ENCODE measurements at regions not wholly inside any gene's neighbourhood (a gene's known extent, or its start where the extent isn't known, plus 50 kb on each side); places are given as distances from the start of the nearest gene placed in this dataset.
A peak's percentile ranks its signal among the peaks of the same experiment; 100 is the strongest.

DNA sequence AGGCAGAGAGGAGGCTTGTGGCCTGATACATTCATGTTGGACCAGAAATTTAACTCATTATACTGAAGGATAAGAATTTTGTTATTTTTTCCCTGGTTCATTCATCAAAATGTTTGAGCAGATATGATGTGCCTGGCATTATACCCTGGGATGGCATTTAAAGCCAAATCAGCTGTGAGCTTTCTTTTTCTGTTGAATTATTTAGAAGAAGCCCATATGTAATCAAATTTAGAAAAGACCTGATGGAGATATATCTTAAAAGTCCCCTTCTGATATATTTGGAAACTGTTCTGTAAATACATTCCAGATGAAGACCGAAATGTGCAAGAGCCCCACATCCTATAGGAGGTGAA, 743.1 kb upstream of the HS6ST1 start:
- H3K36me3 ChIP-seq (ENCODE audit: insufficient read depth, low read length) = no peaks in the 10 kb centered on the region
- H3K27ac ChIP-seq (ENCODE audit: low read depth, low read length) = no peak overlapping the region

DNA sequence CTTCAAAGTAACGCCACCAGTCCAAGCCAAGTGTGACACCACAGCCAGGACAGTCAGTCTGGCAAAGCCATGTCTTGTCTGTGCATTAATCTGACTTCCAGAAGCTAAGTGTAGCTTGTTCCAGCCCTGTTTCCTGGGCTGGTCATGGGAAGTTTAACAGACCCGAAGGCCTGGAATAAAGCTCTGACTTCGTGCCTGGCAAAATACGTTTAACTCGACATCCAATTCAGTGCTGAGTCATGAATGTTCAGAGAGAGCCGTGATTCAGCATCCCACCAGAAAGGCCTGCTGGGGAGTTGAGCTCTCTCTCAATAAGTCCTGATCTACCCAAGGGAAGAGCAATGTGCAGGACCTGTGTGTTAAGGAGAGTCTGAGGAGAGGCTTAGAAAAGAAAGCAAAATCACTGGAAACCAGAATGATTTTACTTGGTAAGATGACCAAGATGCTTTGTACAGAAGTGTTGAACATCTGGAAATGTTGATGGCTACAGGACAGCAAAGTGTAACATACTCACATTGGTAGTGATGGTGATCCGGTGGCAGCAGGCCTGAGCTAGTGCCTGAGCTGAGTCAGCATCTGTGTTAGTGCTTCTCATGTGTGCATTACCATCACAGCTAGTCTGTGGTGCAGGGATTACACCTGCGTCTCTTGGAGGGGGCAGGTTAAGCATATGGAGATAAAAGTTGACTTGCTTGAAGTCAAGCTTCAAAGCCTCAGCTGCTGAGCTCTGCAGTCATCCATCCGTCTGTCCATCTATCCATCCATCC, 743.7 kb upstream of the HS6ST1 start:
- Histone ChIP-seq H3K79me2 (ENCODE audit: insufficient read depth, low read length) (no peaks in the 10 kb centered on the region), H3K36me3 (ENCODE audit: insufficient read depth, low read length) (no peaks in the 10 kb centered on the region), H4K20me1 (ENCODE audit: insufficient read depth, low read length) (no peaks in the 10 kb centered on the region), H3K4me2 (ENCODE audit: insufficient read depth, low read length) (no peak overlapping the region), H3K4me1 (ENCODE audit: insufficient read depth, low read length) (no peaks in the 10 kb centered on the region), H3K27ac (ENCODE audit: low read depth, low read length) (no peak overlapping the region), H2AFZ (ENCODE audit: low read length) (no peak overlapping the region), H3K4me3 (ENCODE audit: insufficient read depth, low read length) (no peak overlapping the region), H3K27me3 (ENCODE audit: insufficient read depth, low read length) (no peaks in the 10 kb centered on the region), H3K9me3 (ENCODE audit: low read depth, low read length) (peaks cover 3% of the 10 kb centered on the region)
- TF ChIP-seq, protein P1, sequence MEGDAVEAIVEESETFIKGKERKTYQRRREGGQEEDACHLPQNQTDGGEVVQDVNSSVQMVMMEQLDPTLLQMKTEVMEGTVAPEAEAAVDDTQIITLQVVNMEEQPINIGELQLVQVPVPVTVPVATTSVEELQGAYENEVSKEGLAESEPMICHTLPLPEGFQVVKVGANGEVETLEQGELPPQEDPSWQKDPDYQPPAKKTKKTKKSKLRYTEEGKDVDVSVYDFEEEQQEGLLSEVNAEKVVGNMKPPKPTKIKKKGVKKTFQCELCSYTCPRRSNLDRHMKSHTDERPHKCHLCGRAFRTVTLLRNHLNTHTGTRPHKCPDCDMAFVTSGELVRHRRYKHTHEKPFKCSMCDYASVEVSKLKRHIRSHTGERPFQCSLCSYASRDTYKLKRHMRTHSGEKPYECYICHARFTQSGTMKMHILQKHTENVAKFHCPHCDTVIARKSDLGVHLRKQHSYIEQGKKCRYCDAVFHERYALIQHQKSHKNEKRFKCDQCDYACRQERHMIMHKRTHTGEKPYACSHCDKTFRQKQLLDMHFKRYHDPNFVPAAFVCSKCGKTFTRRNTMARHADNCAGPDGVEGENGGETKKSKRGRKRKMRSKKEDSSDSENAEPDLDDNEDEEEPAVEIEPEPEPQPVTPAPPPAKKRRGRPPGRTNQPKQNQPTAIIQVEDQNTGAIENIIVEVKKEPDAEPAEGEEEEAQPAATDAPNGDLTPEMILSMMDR (IDR thresholded peaks at IDR 0.05; ENCODE audit: extremely low read depth, low read depth, low read length) = no peak
- peak; percentile 42 for DNase-seq (ENCODE audit: insufficient read length, low spot score, missing footprints)

More for the DNA sequence above, 743.1 kb upstream of the HS6ST1 start:
- Histone ChIP-seq H3K27me3 (ENCODE audit: insufficient read depth, low read length) (no peaks in the 10 kb centered on the region), H3K9me3 (ENCODE audit: low read depth, low read length) (peaks cover 3% of the 10 kb centered on the region), H3K79me2 (ENCODE audit: insufficient read depth, low read length) (no peaks in the 10 kb centered on the region), H3K4me1 (ENCODE audit: insufficient read depth, low read length) (no peaks in the 10 kb centered on the region), H2AFZ (ENCODE audit: low read length) (no peak overlapping the region), H3K4me2 (ENCODE audit: insufficient read depth, low read length) (no peak overlapping the region), H3K4me3 (ENCODE audit: insufficient read depth, low read length) (no peak overlapping the region), H4K20me1 (ENCODE audit: insufficient read depth, low read length) (no peaks in the 10 kb centered on the region)
- no peak for DNase-seq (ENCODE audit: insufficient read length, low spot score, missing footprints)
- TF ChIP-seq, protein P1 (IDR thresholded peaks at IDR 0.05; ENCODE audit: extremely low read depth, low read depth, low read length) = no peak

DNA sequence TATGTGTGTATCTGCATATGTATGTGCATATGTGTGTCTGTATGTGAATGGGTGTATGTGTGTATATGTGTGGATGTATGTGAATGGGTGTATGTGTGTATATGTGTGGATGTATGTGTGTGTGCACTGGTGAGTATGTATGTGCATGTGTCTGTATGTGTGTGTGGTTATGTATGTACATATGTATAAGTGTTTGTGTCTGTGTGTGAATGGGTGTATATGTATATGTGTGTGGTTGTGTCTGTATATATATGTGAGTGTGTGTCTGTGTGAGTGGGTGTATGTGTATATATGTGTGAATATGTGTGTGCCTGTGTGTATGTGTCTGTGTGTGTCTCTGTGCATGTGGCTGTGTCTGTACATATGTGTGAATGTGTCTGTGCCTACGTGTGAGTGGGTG, 748.4 kb upstream of the HS6ST1 start:
- H3K36me3 ChIP-seq (ENCODE audit: insufficient read depth, low read length) = no peaks in the 10 kb centered on the region
- no peaks in the 10 kb centered on the region for H3K27me3 ChIP-seq (ENCODE audit: insufficient read depth, low read length)
- no peaks in the 10 kb centered on the region for H4K20me1 ChIP-seq (ENCODE audit: insufficient read depth, low read length)
- TF ChIP-seq, protein P1 (IDR thresholded peaks at IDR 0.05; ENCODE audit: extremely low read depth, low read depth, low read length) = no peak
- H3K27ac ChIP-seq (ENCODE audit: low read depth, low read length) = no peak overlapping the region
- no peaks in the 10 kb centered on the region for H3K79me2 ChIP-seq (ENCODE audit: insufficient read depth, low read length)
- H3K4me2 ChIP-seq (ENCODE audit: insufficient read depth, low read length) = no peak overlapping the region
- no peaks in the 10 kb centered on the region for H3K4me1 ChIP-seq (ENCODE audit: insufficient read depth, low read length)
- H3K9me3 ChIP-seq (ENCODE audit: low read depth, low read length) = peaks cover 2% of the 10 kb centered on the region
- H3K4me3 ChIP-seq (ENCODE audit: insufficient read depth, low read length) = no peak overlapping the region
- no peak for DNase-seq (ENCODE audit: insufficient read length, low spot score, missing footprints)
- H2AFZ ChIP-seq (ENCODE audit: low read length) = no peak overlapping the region

DNA sequence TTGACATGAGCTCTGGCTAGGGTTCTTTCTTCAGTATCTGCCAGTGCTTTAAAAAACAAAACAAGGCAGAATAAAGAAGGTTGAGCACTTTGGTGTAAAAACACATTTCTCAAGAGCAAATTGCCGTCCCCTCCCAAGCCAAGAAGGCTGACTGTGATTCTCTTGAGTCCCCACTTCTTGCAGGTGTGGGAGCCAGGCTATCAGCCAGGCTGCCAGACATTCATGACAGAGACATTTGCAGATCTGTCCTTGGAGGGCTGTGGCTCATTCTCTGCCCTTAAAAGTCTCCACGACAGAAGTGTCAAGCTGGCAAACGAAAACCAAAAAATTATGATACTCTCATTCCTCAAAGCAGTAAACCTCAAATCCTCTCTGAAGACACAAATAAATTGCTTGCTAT, 749.3 kb upstream of the HS6ST1 start:
- Histone ChIP-seq H3K4me2 (ENCODE audit: insufficient read depth, low read length) (no peak overlapping the region), H3K27ac (ENCODE audit: low read depth, low read length) (no peak overlapping the region), H3K9me3 (ENCODE audit: low read depth, low read length) (peaks cover 2% of the 10 kb centered on the region), H4K20me1 (ENCODE audit: insufficient read depth, low read length) (no peaks in the 10 kb centered on the region), H3K4me3 (ENCODE audit: insufficient read depth, low read length) (no peak overlapping the region), H3K36me3 (ENCODE audit: insufficient read depth, low read length) (no peaks in the 10 kb centered on the region), H2AFZ (ENCODE audit: low read length) (no peak overlapping the region), H3K4me1 (ENCODE audit: insufficient read depth, low read length) (no peaks in the 10 kb centered on the region), H3K27me3 (ENCODE audit: insufficient read depth, low read length) (no peaks in the 10 kb centered on the region), H3K79me2 (ENCODE audit: insufficient read depth, low read length) (no peaks in the 10 kb centered on the region)
- DNase-seq (ENCODE audit: insufficient read length, low spot score, missing footprints) = no peak
- TF ChIP-seq, protein P1 (IDR thresholded peaks at IDR 0.05; ENCODE audit: extremely low read depth, low read depth, low read length) = no peak
